IMR-90 (cell line): ENCODE measurements at regions not wholly inside any gene's neighbourhood (a gene's known extent, or its start where the extent isn't known, plus 50 kb on each side); places are given as distances from the start of the nearest gene placed in this dataset.
A peak's percentile ranks its signal among the peaks of the same experiment; 100 is the strongest.

Source experiments
- ATAC-seq: fragments of 200-7000 bp; cut with Tn5 transposase; 2 replicates; pipeline ENCODE4 v1.9.1; 2020; ENCODE audit warnings: low read depth, mild to moderate bottlenecking, moderate library complexity
- BruUV-seq: library from RNA; stranded (reverse); fragments of 400-500 nt; replicated peaks from 2 replicates; lab custom pipeline; 2021; lab: Mats Ljungman, UMichigan
- CTCF ChIA-PET: fragments of 300-600 bp; formaldehyde crosslinking; extraction: SDS; loops from one replicate; lab custom pipeline; 2021; ENCODE audit warnings: antibody characterized with exemption; lab: Yijun Ruan, JAX
- POLR2A ChIA-PET: fragments of 300-600 bp; sonication (Branson Sonifier 250); formaldehyde crosslinking; loops from one replicate; lab custom pipeline; 2022; ENCODE audit warnings: antibody characterized with exemption; ENCODE audit not compliant: unreplicated experiment; lab: Charles Lee
- DNase-seq: peaks from one replicate; pipeline ENCODE4 v3.0.0; 2013
- H2AFZ ChIP-seq: replicated peaks from 2 replicates; pipeline ENCODE3; 2013; ENCODE audit warnings: low read length, mild to moderate bottlenecking; ENCODE audit not compliant: poor library complexity
- H2AK5ac ChIP-seq: 2 replicates; pipeline ENCODE4 v1.6.1; 2013; ENCODE audit warnings: low read depth, low read length, inconsistent platforms
- H2AK9ac ChIP-seq: replicated peaks from 2 replicates; pipeline ENCODE3; 2013; ENCODE audit warnings: mild to moderate bottlenecking, low read depth, low read length, moderate library complexity; ENCODE audit not compliant: poor library complexity
- H2BK120ac ChIP-seq: 2 replicates; pipeline ENCODE4 v1.6.1; 2013; ENCODE audit warnings: low read depth, low read length, inconsistent platforms
- H2BK15ac ChIP-seq: 3 replicates; pipeline ENCODE4 v1.6.1; 2013; ENCODE audit warnings: low read depth, low read length, inconsistent platforms
- H2BK20ac ChIP-seq: 2 replicates; pipeline ENCODE4 v1.6.1; 2013; ENCODE audit warnings: low read depth, mild to moderate bottlenecking, inconsistent platforms, low read length, moderate library complexity
- H2BK5ac ChIP-seq: 2 replicates; pipeline ENCODE4 v1.6.1; 2013; ENCODE audit warnings: mild to moderate bottlenecking, low read depth, low read length, inconsistent platforms; ENCODE audit not compliant: poor library complexity, severe bottlenecking
- H3K14ac ChIP-seq: replicated peaks from 2 replicates; pipeline ENCODE4 v1.6.1; 2013; ENCODE audit warnings: low read depth, low read length, inconsistent platforms
- H3K18ac ChIP-seq: 2 replicates; pipeline ENCODE4 v1.6.1; 2013; ENCODE audit warnings: low read depth, low read length, control low read depth
- H3K23ac ChIP-seq: 2 replicates; pipeline ENCODE4 v1.6.1; 2013; ENCODE audit warnings: low read depth, low read length, inconsistent platforms
- H3K27ac ChIP-seq: 2 replicates; pipeline ENCODE4 v1.5.1; 2013; ENCODE audit warnings: mild to moderate bottlenecking, control low read depth, low read length; ENCODE audit not compliant: insufficient read depth
- H3K27me3 ChIP-seq: 2 replicates; pipeline ENCODE4 v1.6.1; 2013; ENCODE audit warnings: low read length; ENCODE audit not compliant: control insufficient read depth, insufficient read depth
- H3K36me3 ChIP-seq: 2 replicates; pipeline ENCODE4 v1.6.1; 2013; ENCODE audit warnings: low read length, mixed read lengths; ENCODE audit not compliant: control insufficient read depth, insufficient read depth
- H3K4ac ChIP-seq: 2 replicates; pipeline ENCODE4 v1.6.1; 2013; ENCODE audit warnings: low read depth, low read length, inconsistent platforms
- H3K4me1 ChIP-seq: 2 replicates; pipeline ENCODE4 v1.6.1; 2013; ENCODE audit warnings: low read length, mixed read lengths; ENCODE audit not compliant: control insufficient read depth, insufficient read depth
- H3K4me2 ChIP-seq: 2 replicates; pipeline ENCODE4 v1.6.1; 2013; ENCODE audit warnings: low read depth, mild to moderate bottlenecking, control low read depth, low read length, moderate library complexity
- H3K4me3 ChIP-seq: 2 replicates; pipeline ENCODE4 v1.5.1; 2013; ENCODE audit warnings: low read depth, mild to moderate bottlenecking, control low read depth, low read length, moderate library complexity; ENCODE audit not compliant: insufficient read depth
- H3K56ac ChIP-seq: 2 replicates; pipeline ENCODE4 v1.6.1; 2013; ENCODE audit warnings: low read length, inconsistent platforms; ENCODE audit not compliant: insufficient read depth; ENCODE audit errors: extremely low read depth
- H3K79me1 ChIP-seq, 2 experiments: 2 replicates each; pipeline ENCODE4 v1.6.1; 2013; ENCODE audit warnings: low read length in 2 of 2, inconsistent platforms in 1 of 2, low read depth in 1 of 2
- H3K9ac ChIP-seq: 2 replicates; pipeline ENCODE4 v1.6.1; 2013; ENCODE audit warnings: low read depth, low read length, control low read depth
- H3K9me1 ChIP-seq: 2 replicates; pipeline ENCODE4 v1.6.1; 2013; ENCODE audit warnings: low read length, inconsistent platforms; ENCODE audit not compliant: insufficient read depth
- H3K9me3 ChIP-seq: 2 replicates; pipeline ENCODE4 v1.6.1; 2013; ENCODE audit warnings: low read length; ENCODE audit not compliant: control insufficient read depth, insufficient read depth
- H4K20me1 ChIP-seq: 2 replicates; pipeline ENCODE4 v1.6.1; 2013; ENCODE audit warnings: low read length, inconsistent platforms; ENCODE audit not compliant: insufficient read depth
- H4K5ac ChIP-seq: 2 replicates; pipeline ENCODE4 v1.6.1; 2013; ENCODE audit warnings: mild to moderate bottlenecking, low read depth, low read length, control low read depth
- H4K8ac ChIP-seq, 2 experiments: 2 replicates each; pipeline ENCODE4 v1.6.1; 2013; ENCODE audit warnings: low read depth in 2 of 2, low read length in 2 of 2, control low read depth in 1 of 2, inconsistent platforms in 1 of 2
- H4K91ac ChIP-seq: 2 replicates; pipeline ENCODE4 v1.6.1; 2013; ENCODE audit warnings: low read depth, low read length, inconsistent platforms; ENCODE audit not compliant: insufficient read depth
- CEBPB ChIP-seq: IDR thresholded peaks from 2 replicates; pipeline ENCODE4 v1.6.1; 2012; ENCODE audit warnings: low read depth, low read length, improper control_type of control experiment
- MXI1 ChIP-seq: IDR thresholded peaks from 2 replicates; pipeline ENCODE4 v1.6.1; 2012; ENCODE audit warnings: low read depth, mild to moderate bottlenecking, low read length, moderate library complexity, borderline replicate concordance
- RFX5 ChIP-seq: IDR thresholded peaks from 2 replicates; pipeline ENCODE4 v1.8.0; 2012; ENCODE audit warnings: low read depth, mild to moderate bottlenecking, low read length, moderate library complexity
- SMC3 ChIP-seq: fragments of 150-350 bp; IDR thresholded peaks from 2 replicates; pipeline ENCODE4 v1.6.1; 2016; ENCODE audit warnings: low read depth, mild to moderate bottlenecking, antibody characterized with exemption, low read length, moderate library complexity
- WGBS, 2 experiments: methylation state at CpG; one replicate each; pipeline versions ENCODE4 v1.1.5 to v1.1.7; 2013; ENCODE audit warnings: missing lambda C conversion rate in 2 of 2; ENCODE audit not compliant: insufficient read length in 1 of 2; ENCODE audit errors: extremely low coverage in 2 of 2; 5-methylcytosine and 5-hydroxymethylcytosine counted together
- dilution Hi-C: fragments of 300-500 bp; cut with HindIII; formaldehyde crosslinking; loops from one replicate; pipeline ENCODE4 v1.14.3; 2018; ENCODE audit warnings: low sequenced_read_pairs; ENCODE audit not compliant: unreplicated experiment
- in situ Hi-C: fragments of 300-500 bp; cut with MboI; formaldehyde crosslinking; loops from 3 replicates; pipeline ENCODE4 v1.14.3; 2019; ENCODE audit warnings: low sequenced_read_pairs, inconsistent platforms, mixed read lengths
- intact Hi-C: fragments of 100-400 bp; cut with micrococcal nuclease; formaldehyde crosslinking; loops from 2 replicates; pipeline ENCODE4 v1.10.0; 2022

GRCh38 chr20:40813029-40813431 is 124.0 kb upstream of the MAFB start:
- ChIA-PET CTCF (no interaction called here), POLR2A (no interaction called here)
- Histone ChIP-seq H4K20me1 (no peaks in the 10 kb centered on the region; the same call in 1 of the 2 replicates), H4K5ac (no peak overlapping the region), H4K91ac (no peak overlapping the region), H3K4me2 (no peak overlapping the region), H3K79me1 (no peaks in the 10 kb centered on the region), H2BK5ac (no peak overlapping the region), H3K18ac (no peak overlapping the region), H2AK5ac (no peak overlapping the region), H2AFZ (no peak overlapping the region), H3K56ac (no peak overlapping the region), H3K9me1 (peaks cover 3% of the 10 kb centered on the region; the same call in 1 of the 2 replicates), H3K4me3 (no peak overlapping the region), H3K27ac (no peak overlapping the region), H3K23ac (no peak overlapping the region), H2AK9ac (no peak overlapping the region), H3K36me3 (no peaks in the 10 kb centered on the region), H2BK20ac (no peak overlapping the region), H3K14ac (no peak overlapping the region), H3K9ac (no peak overlapping the region), H4K8ac (no peak overlapping the region), H3K4ac (no peak overlapping the region), H2BK15ac (no peak overlapping the region), H3K27me3 (peaks cover 6% of the 10 kb centered on the region; the same call in 1 of the 2 replicates), H3K4me1 (no peaks in the 10 kb centered on the region), H2BK120ac (no peak overlapping the region), H3K9me3 (peaks cover 2% of the 10 kb centered on the region; the same call in 1 of the 2 replicates)
- intact Hi-C loops (no loop called here), in situ Hi-C loops (no loop called here), dilution Hi-C loops (no loop called here)
- DNase-seq (no peak), ATAC-seq (0 out of 2 replicates have a peak, but pooled peaks have one; percentile 24)
- WGBS, 2 experiments: 90% methylated on average over 2 of the region's 5 CpGs; no CpG with 5 or more reads in 1 of the 2 experiments
- no peak for TF ChIP-seq RFX5
- TF ChIP-seq CEBPB: no peak
- no peak for TF ChIP-seq SMC3
- no peak for TF ChIP-seq MXI1
- BruUV-seq: no TSS peak
